GM12878 (cell line): ENCODE measurements at regions not wholly inside any gene's neighbourhood (a gene's known extent, or its start where the extent isn't known, plus 50 kb on each side); places are given as distances from the start of the nearest gene placed in this dataset.

Experiments
- ATAC-seq: fragments of 200-7000 bp; cut with Tn5 transposase; 3 replicates; pipeline ENCODE4 v1.9.1; 2020; ENCODE audit warnings: mild to moderate bottlenecking, moderate library complexity
- BruUV-seq: library from RNA; stranded (reverse); fragments of 400-500 nt; replicated peaks from 2 replicates; lab custom pipeline; 2021; lab: Mats Ljungman, UMichigan
- CTCF ChIA-PET: fragments of 300-600 bp; sonication (Branson Sonifier 250); formaldehyde crosslinking; extraction: SDS; loops from one replicate; lab custom pipeline; 2021; ENCODE audit warnings: inconsistent platforms; lab: Yijun Ruan, JAX
- POLR2A ChIA-PET: fragments of 350-600 bp; formaldehyde crosslinking; extraction: SDS; loops from one replicate; lab custom pipeline; 2021; ENCODE audit warnings: inconsistent platforms; lab: Charles Lee
- RAD21 ChIA-PET: fragments of 300-600 bp; sonication (Branson Sonifier 250); formaldehyde crosslinking; loops from one replicate; lab custom pipeline; 2023; ENCODE audit warnings: antibody characterized with exemption; ENCODE audit not compliant: unreplicated experiment; lab: Charles Lee
- SMC1A ChIA-PET: fragments of 300-600 bp; sonication (Branson Sonifier 250); formaldehyde crosslinking; loops from one replicate; lab custom pipeline; 2023; ENCODE audit not compliant: unreplicated experiment, uncharacterized antibody; lab: Charles Lee
- DNase-seq: peaks from one replicate; pipeline ENCODE4 v3.0.0-alpha.2; 2011; ENCODE audit warnings: low read depth, low spot score
- FAIRE-seq: peaks from 3 replicates; lab custom pipeline; 2011; peaks lifted over from hg19 to GRCh38; lab: Jason Lieb, UNC
- H2AFZ ChIP-seq: 2 replicates; pipeline ENCODE4 v1.6.0; 2011; ENCODE audit warnings: low read depth, low read length, control low read depth; ENCODE audit not compliant: control insufficient read depth
- H3K27ac ChIP-seq: 2 replicates; pipeline ENCODE4 v1.5.1; 2011; ENCODE audit warnings: control low read depth; ENCODE audit not compliant: control insufficient read depth, insufficient read depth
- H3K27me3 ChIP-seq, 2 experiments: replicated peaks in 1 of 2; 2 replicates each; pipeline versions ENCODE4 v1.6.0 to v1.6.1; 2011; ENCODE audit warnings: low read length in 1 of 2; ENCODE audit not compliant: control insufficient read depth in 2 of 2, insufficient read depth in 2 of 2
- H3K36me3 ChIP-seq, 2 experiments: 2 replicates each; pipeline ENCODE4 v1.5.1; 2011; ENCODE audit warnings: low read length in 1 of 2; ENCODE audit not compliant: control insufficient read depth in 2 of 2, insufficient read depth in 2 of 2
- H3K4me1 ChIP-seq: 2 replicates; pipeline ENCODE4 v1.6.1; 2011; ENCODE audit warnings: mild to moderate bottlenecking, low read length, moderate library complexity, mixed read lengths; ENCODE audit not compliant: control insufficient read depth, insufficient read depth
- H3K4me2 ChIP-seq: 2 replicates; pipeline ENCODE4 v1.6.0; 2011; ENCODE audit warnings: control low read depth; ENCODE audit not compliant: control insufficient read depth, insufficient read depth
- H3K4me3 ChIP-seq: fragments of 200-600 bp; sonication (generic); 2 replicates; pipeline ENCODE4 v1.5.1; 2016
- H3K79me2 ChIP-seq: 2 replicates; pipeline ENCODE4 v1.6.0; 2011; ENCODE audit warnings: low read length; ENCODE audit not compliant: control insufficient read depth, insufficient read depth
- H3K9ac ChIP-seq: 2 replicates; pipeline ENCODE4 v1.8.0; 2011; ENCODE audit warnings: low read length, control low read depth, mixed read lengths; ENCODE audit not compliant: control insufficient read depth, insufficient read depth
- H3K9me3 ChIP-seq: replicated peaks from 3 replicates; pipeline ENCODE4 v1.5.1; 2011; ENCODE audit warnings: mild to moderate bottlenecking, low read length; ENCODE audit not compliant: control insufficient read depth, insufficient read depth
- H4K20me1 ChIP-seq: 2 replicates; pipeline ENCODE4 v1.6.0; 2011; ENCODE audit not compliant: control insufficient read depth, insufficient read depth
- BCL11A ChIP-seq: IDR thresholded peaks from 2 replicates; pipeline ENCODE4 v1.6.1; 2011; ENCODE audit warnings: low read depth, low read length
- CEBPB ChIP-seq, 2 experiments: fragments of 150-350 bp in 1 of 2; IDR thresholded peaks; 2 replicates each; pipeline ENCODE4 v1.6.1; 2012 to 2014; ENCODE audit warnings: low read depth in 2 of 2, low read length in 2 of 2, borderline replicate concordance in 1 of 2, inconsistent platforms in 1 of 2
- FOXM1 ChIP-seq: IDR thresholded peaks from 2 replicates; pipeline ENCODE4 v1.6.1; 2012; ENCODE audit warnings: low read depth, mild to moderate bottlenecking, inconsistent platforms, low read length, moderate library complexity
- IKZF1 ChIP-seq: fragments of 450-650 bp; conservative IDR thresholded peaks from 2 replicates; pipeline ENCODE4 v1.6.1; 2017; ENCODE audit warnings: antibody characterized with exemption, mild to moderate bottlenecking
- IKZF2 ChIP-seq, 2 experiments: fragments of 450-650 bp; IDR thresholded peaks; 2 replicates each; pipeline ENCODE4 v1.6.1; 2017; ENCODE audit warnings: mild to moderate bottlenecking in 2 of 2, moderate library complexity in 2 of 2
- KLF5 ChIP-seq: fragments of 450-650 bp; IDR thresholded peaks from 2 replicates; pipeline ENCODE4 v1.6.1; 2014; ENCODE audit warnings: mild to moderate bottlenecking; ENCODE audit not compliant: partially characterized antibody
- MYB ChIP-seq: fragments of 150-350 bp; IDR thresholded peaks from 2 replicates; pipeline ENCODE4 v1.6.1; 2014; ENCODE audit warnings: mild to moderate bottlenecking, low read depth, low read length, borderline replicate concordance
- RCOR1 ChIP-seq: conservative IDR thresholded peaks from 2 replicates; pipeline ENCODE4 v1.6.1; 2012; ENCODE audit warnings: low read depth, low read length, improper control_type of control experiment
- SRF ChIP-seq, 2 experiments: IDR thresholded peaks; 2 replicates each; pipeline ENCODE4 v1.6.1; 2011; ENCODE audit warnings: low read depth in 2 of 2, low read length in 2 of 2, mild to moderate bottlenecking in 1 of 2, moderate library complexity in 1 of 2
- TBL1XR1 ChIP-seq: IDR thresholded peaks from 2 replicates; pipeline ENCODE4 v1.6.1; 2012; ENCODE audit warnings: low read depth, low read length, improper control_type of control experiment
- TCF3 ChIP-seq: IDR thresholded peaks from 2 replicates; pipeline ENCODE4 v1.6.1; 2012; ENCODE audit warnings: low read depth, mild to moderate bottlenecking, low read length, borderline replicate concordance; ENCODE audit not compliant: insufficient read depth
- ZBTB4 ChIP-seq: fragments of 450-650 bp; formaldehyde crosslinking; IDR thresholded peaks from 2 replicates; pipeline ENCODE4 v1.4.0; 2022; ENCODE audit warnings: mild to moderate bottlenecking, moderate library complexity
- ZNF217 ChIP-seq: fragments of 450-650 bp; IDR thresholded peaks from 2 replicates; pipeline ENCODE4 v1.6.1; 2017; ENCODE audit warnings: antibody characterized with exemption, mild to moderate bottlenecking
- WGBS: methylation state at CpG from one replicate; pipeline ENCODE4 v1.1.6; 2016; ENCODE audit warnings: low lambda C conversion rate; ENCODE audit not compliant: insufficient replicate concordance, insufficient coverage; ENCODE audit errors: missing lambda C conversion rate; 5-methylcytosine and 5-hydroxymethylcytosine counted together
- in situ Hi-C: fragments of 300-500 bp; cut with MboI; formaldehyde crosslinking; loops from 9 replicates; pipeline ENCODE4 v1.14.3; 2018; ENCODE audit warnings: mixed read lengths
- intact Hi-C: fragments of 100-400 bp; cut with micrococcal nuclease; formaldehyde crosslinking; loops from one replicate; pipeline ENCODE4 v1.14.2; 2022; ENCODE audit not compliant: unreplicated experiment
- TF ChIP-seq, protein P1 (sequence below): fragments of 450-650 bp; IDR thresholded peaks from 2 replicates; pipeline ENCODE4 v1.6.1; 2017; ENCODE audit warnings: low read depth, mild to moderate bottlenecking, moderate library complexity

- Histone ChIP-seq H3K79me2 (no peaks in the 10 kb centered on the region), H3K9ac (no peak overlapping the region), H3K27ac (no peak overlapping the region), H2AFZ (no peak overlapping the region), H3K4me2 (no peak overlapping the region), H3K27me3 (no peaks in the 10 kb centered on the region), H4K20me1 (no peaks in the 10 kb centered on the region), H3K4me3 (no peak overlapping the region), H3K9me3 (peaks cover 2% of the 10 kb centered on the region; the same call in 1 of the 3 replicates), H3K4me1 (no peaks in the 10 kb centered on the region; the same call in 1 of the 2 replicates), H3K36me3 (no peaks in the 10 kb centered on the region)
- POLR2A ChIA-PET = no interaction called here
- SMC1A ChIA-PET = interaction anchor here (1.1 kb wide), 1 partner anchor 44 kb away, joined by 3 read pairs; no protein-coding TSS in a partner anchor
- ATAC-seq (no peak), FAIRE-seq (peak; percentile 18), DNase-seq (no peak)
- in situ Hi-C loops = no loop called here
- no peak for TF ChIP-seq MYB
- TF ChIP-seq CEBPB (IDR thresholded peaks at IDR 0.05; ENCODE audit: borderline replicate concordance in 1 of 2, low read depth in 2 of 2, low read length in 2 of 2) = no peak
- TF ChIP-seq BCL11A = no peak
- TF ChIP-seq IKZF2 (IDR thresholded peaks at IDR 0.05) = no peak
- no peak for TF ChIP-seq SRF (IDR thresholded peaks at IDR 0.05; ENCODE audit: low read depth in 2 of 2, low read length in 2 of 2)
- TF ChIP-seq RCOR1 = no peak
- no peak for TF ChIP-seq IKZF1
- TF ChIP-seq TBL1XR1 = no peak
- no peak for TF ChIP-seq FOXM1
- no peak for TF ChIP-seq ZNF217
- TF ChIP-seq TCF3 = no peak
- no peak for TF ChIP-seq KLF5
- TF ChIP-seq, protein P1, sequence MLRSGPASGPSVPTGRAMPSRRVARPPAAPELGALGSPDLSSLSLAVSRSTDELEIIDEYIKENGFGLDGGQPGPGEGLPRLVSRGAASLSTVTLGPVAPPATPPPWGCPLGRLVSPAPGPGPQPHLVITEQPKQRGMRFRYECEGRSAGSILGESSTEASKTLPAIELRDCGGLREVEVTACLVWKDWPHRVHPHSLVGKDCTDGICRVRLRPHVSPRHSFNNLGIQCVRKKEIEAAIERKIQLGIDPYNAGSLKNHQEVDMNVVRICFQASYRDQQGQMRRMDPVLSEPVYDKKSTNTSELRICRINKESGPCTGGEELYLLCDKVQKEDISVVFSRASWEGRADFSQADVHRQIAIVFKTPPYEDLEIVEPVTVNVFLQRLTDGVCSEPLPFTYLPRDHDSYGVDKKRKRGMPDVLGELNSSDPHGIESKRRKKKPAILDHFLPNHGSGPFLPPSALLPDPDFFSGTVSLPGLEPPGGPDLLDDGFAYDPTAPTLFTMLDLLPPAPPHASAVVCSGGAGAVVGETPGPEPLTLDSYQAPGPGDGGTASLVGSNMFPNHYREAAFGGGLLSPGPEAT = no peak
- TF ChIP-seq ZBTB4 = no peak
- intact Hi-C loops = no loop called here
- RAD21 ChIA-PET = interaction anchor here (0.9 kb wide), 1 partner anchor 44 kb away, joined by 3 read pairs; no protein-coding TSS in a partner anchor
- CTCF ChIA-PET = no interaction called here
- WGBS = 75% methylated on average over 9 of the region's 9 CpGs
- BruUV-seq = no TSS peak
Observed at GRCh38 chr13:95360464-95361097, 59.3 kb upstream of the ABCC4 start.
